IPS-NIHi7 (cell line): ENCODE measurements at regions not wholly inside any gene's neighbourhood (a gene's known extent, or its start where the extent isn't known, plus 50 kb on each side); places are given as distances from the start of the nearest gene placed in this dataset.

Experiments used
- DNase-seq: peaks from one replicate; pipeline ENCODE4 v3.0.0; 2012; ENCODE audit warnings: mixed read lengths; ENCODE audit errors: extremely low spot score

DNA sequence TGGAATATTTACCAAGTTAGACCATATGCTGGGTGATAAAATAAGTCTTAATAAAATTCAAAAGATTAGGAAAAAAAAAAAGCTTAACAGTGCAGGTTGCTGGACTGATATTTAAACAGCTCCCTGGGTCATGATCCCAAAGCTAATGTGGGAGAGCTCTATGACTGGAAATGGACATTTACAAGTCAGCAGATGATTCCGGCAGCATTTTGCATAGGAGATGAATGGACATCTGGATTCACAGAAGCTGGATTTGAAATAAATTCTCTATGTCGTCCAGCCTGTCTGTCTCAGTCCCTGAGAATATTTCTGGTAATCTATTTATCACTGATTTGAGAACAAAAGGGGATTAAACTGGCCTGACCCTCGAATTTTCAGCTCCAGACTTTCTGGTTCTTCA is 52.3 kb upstream of the KLHL25 start:
- DNase-seq, result no peak

DNA sequence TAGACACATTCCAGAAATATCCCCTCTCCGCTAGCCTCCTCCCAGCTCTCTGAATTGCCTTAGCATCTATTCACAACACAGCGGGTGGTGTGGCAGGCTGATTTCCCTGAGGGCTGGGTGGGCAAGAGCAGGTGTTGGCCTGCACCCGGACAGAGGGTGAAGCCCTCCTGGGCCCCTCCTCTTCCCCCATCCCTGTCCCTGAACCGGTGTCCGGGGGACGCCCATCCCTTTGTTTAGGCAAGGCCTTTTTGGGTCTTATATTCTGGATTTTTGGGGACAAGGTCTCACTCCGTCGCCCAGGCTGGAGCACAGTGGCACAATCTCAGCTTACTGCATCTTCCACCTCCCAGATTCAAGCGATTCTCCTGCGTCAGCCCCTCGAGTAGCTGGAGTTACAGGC is 55.2 kb upstream of the KLHL25 start:
- DNase-seq, result no peak

DNA sequence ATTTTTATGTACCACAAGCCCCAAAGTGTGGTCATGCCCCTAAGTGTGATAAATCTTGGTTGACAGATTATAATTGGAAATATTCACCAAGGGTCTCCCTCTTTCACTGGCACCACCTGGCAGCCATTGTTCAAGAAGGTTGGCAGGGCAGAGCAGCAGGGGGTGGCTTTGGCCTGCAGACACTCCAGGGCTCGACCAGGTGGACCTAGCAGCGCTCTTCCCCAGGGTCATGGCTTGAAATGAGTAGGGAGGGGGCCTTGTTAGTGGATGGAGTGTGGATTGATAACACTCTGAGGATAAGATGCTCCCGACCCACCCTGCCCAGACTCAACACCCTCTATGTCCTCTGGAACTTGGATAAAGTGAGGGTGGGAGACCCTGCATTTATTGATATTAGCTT is 58.2 kb upstream of the KLHL25 start:
- DNase-seq, result no peak

DNA sequence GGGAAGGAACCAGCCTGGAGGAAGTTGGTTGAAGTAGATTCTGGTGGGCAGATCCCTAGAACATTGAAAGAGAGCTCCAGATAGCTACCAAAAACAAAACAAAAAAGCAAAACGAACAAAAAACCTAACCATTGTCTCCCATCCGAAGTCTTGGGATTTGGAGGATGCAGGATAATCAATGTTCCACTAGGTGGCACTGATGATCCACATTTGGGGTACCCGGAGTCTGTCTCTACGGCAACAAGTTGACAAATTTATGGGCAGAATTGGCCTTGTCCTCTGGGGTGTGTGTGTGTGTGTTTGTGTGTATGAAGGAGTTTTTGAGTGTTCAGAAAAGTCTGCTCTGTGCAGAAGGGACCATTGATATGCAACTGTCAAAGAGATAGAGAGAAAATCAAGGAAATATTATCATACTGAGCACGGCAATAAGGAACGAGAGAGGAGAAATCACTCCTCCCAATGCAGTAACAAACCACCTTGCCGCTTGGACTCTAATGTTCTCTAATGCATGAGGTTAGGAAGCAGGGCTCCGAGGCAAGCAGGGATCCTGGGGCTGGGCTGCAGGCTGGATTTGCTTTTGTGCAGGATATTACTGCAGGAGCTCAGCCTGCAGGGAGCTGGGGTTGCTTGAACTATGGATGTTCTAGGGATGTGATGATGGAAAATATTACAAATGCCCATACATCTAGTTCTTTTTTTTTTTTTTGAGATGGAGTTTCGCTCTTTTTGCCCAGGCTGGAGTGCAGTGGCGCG is 59.8 kb upstream of the KLHL25 start:
- DNase-seq, result peak; percentile 75

DNA sequence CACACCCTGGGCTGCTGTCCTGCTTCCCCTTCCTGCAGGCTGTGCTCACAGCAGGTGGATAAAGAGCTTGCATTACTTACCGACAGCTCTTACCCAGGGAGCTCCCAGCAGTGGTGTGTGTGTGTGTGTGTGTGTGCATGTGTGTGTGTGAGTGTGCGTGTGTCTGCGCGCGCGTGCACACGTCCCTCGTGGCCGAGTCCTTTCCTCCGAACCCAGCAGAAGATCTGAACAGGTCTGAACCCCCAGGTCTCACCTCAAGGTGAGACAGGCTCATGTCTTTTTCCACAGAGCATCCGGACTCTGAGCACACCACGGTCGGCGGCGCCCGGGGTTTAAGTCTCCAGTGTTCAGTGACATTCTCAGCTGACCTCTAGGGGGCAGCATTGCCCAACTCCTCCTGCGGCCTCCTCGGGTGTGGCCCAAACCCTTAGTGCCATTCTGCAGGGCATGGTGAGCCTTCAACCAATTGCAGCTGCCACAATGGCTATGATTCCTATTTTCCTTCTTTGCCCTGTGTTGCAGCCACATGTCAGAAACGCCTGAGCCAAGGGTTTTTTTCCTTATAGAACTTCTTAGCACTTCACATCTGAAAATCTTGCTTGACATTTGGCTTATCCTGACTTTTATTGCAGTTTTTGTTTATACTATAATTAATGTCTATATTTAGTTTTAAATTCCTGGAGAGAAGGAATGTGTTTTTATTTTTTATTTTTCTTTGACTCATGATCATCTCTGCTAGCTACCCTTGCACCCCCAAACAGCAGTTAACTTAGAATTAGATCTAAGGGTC is 64.1 kb upstream of the KLHL25 start:
- peak; percentile 87 for DNase-seq

DNA sequence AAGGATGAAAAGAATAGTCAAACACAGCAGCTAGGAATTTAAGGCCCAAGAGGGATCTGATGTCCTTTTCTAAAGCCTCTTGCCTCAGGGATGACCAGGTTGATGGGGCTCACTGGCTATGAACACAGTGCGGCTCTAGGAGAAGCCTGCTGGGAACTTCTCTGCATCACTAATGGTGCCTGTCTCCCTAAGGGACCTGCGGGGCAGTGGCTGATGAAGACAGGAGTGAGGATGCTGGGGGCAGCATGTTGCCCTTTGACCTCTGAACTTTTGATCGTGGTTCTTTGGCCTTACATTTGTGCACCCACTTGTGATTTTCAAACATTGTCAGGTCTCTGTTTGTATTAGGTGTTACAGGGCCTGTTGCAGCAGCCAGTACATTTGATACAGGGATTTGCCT is 64.9 kb upstream of the KLHL25 start:
- no peak for DNase-seq

DNA sequence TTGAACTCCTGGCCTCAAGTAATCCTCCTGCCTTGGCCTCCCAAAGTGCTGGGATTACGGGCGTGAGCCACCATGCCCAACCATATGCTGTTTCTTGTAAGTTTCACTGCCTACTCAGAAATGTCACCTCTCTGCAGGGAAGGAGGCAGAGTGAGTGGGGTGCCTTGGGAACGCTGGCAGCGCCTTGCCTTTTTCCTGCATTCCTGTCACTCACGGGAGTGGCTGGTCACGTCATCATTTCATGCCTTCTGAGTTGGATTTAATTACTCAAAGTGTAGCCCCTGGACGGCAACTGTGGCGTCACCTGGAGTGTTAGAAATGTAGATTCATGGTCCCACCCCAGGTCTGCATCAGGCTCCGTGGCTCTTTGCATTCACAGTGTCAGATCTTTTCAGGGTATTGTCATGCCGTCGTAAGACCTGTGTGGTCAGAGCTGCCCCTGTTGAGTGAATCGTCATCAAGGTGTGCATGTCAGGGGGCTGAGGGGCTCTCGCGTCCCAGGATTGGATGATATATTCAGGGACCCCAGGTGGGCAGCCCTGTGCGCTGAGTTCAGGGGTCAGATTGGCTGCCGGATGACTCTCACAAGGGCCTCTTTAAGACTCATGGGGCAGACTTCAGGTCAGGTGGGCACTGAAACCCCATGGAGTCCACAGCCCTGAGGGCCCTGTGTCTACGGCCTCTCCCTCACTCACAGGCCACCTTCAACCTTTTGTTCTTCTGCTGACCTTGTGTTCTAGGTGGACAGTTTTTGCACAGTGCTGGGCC is 65.9 kb upstream of the KLHL25 start:
- no peak for DNase-seq

DNA sequence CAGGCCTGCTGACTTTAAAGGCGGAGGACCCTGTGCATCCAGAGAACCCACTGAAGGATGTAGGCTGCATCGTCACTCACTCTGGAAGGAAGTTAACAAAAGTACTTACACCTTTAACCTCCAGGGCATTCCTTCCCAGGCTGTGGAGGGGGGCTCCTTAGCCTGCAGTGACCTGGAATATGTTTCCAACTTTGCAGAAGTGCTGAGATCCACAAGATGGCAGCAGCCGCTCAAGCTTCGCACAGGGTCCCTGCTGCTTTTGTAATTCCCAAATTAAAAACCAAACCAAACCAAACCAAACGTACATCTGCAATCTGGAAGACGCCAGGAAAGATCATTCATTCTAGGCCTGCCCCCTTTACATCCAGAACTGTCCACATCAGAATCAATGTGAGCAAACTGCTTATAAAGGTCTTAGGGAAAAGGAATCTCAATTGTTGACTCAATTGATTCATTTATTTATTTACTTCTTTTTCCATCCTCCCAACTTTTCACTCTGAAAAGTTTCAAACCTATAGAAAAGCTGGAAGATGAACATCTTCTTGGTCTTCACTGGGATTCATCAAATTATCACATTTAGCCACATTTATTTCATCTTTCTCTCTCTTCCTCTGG is 70.5 kb upstream of the KLHL25 start:
- DNase-seq, result peak; percentile 91

DNA sequence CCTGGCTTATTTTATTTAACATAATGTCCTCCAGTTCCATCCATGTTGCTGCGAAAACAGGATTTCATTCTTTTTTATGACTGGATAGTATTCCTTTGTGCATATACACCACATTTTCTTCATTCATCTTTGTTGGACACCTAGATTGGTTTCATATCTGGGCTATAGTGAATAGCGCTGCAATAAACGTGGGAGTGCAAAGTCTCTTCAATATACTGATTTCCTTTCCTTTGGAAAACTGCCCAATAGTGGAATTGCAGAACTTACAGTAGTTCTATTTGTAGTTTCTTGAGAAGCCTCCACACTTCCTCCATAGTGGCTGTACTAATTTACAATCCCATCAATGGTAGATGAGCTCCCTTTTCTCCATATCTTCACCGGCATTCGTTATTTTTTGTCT is 72.5 kb upstream of the KLHL25 start:
- no peak for DNase-seq

DNA sequence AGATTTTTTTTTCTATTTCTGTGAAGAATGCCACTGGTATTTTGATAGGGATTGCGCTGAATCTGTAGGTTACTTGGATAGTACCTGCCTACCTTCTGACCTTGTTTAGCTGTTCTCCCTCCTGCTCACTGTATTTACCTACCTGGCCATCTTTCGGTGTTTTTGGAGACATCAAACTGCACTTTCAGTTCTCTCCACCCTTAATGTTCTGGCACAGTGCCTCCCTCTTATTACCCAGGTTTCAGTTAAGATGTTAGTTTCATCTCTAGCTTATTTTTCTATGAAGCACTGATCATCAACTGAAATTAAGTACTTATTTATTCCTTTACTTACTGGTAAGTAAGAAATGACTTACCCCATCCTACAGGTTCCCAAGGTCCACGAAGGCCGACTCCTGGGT is 74.4 kb upstream of the KLHL25 start:
- no peak for DNase-seq

DNA sequence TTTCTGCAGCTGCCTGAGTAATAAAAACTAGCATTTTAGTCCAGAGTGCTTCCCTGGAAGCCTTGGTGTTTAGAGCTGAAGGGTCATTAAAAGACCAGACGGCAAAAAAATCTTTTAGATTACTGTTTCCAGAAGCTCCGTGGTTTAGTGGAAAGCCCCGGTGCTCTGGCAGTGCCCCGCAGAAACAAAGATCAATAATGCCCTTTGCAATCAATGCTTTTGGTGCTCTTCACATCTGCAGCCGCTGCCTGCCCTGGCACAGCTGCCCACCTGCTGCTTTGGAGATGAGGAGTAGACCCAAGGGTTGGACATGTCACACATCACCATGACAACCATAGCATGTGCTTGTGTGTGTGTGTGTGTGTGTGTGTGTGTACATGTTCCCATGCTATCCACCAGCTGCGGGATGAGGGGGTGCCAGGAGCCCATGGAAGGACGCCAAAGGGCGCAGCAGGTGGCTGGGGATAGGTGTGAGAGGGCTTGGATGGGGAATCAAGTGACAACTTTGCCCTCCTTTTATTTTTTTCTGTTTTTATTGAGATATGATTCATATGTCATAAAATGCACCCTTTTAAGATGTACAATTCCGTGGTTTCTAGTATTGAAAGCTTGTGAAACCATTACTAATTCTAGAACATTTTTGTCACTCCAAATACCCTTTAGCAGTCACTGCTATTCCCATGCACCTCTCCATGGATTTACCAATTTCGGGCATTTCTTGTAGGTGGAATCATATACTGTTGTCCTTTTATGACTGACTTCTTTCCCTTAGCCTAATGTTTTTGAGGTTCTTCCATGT is 75.7 kb upstream of the KLHL25 start:
- no peak for DNase-seq

DNA sequence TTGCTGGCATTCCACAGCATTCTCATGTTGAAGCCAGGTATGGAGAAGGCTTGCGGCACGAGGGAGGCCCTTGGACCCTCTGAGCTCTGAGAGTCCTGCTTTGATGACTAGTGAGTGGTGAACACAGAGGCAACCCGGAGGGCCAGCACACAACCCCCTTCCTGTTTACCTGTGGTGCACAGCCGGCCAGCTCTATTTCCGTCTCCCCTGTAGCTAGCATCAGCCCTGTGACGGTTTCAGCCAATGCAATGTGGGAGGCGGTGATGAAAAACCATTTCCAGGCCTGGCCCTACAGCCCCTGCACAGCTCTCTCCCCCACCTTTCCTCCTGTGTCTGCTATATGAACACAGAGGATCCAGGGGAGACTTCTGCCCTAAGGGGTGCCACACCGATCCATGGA is 76.8 kb upstream of the KLHL25 start:
- DNase-seq, result no peak

DNA sequence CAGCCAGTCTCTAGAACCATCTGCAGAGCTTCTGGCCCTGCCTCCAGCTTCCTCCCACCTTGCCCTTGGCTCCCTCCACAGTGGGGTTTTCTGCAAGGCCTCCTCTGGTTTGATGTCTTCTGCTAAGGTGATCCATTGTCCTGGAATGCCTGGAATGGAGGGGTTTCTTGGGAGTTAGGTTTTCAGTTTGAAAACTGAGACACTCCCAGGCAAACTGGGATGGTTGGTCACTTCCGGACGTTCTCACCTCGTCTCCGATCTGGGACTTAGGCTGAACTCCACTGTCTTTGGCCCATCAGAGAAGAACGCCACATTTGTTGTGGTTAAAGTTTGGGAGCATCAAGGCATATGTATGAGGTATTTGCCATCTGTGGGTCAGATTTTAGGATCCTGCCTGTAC is 77.4 kb upstream of the KLHL25 start:
- no peak for DNase-seq

DNA sequence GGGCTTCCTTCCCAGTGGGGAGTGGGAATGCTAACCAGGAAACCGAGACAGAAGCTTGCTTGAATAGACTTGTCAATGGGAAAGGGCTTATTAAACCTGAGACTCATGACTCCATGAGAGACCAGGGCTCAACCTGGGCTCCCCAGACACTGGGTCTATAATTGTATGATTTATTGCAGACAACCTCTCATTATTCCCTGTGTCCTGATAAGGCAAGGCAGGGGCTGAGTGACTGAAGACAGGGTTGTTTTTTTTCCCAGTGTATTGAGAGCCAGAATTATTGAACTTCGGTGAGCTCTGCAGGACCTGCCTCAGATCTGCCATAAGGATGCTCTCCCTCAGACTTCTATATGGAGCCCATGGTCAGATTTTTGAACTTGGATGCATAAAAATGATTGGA is 79.5 kb upstream of the KLHL25 start:
- DNase-seq, result no peak

DNA sequence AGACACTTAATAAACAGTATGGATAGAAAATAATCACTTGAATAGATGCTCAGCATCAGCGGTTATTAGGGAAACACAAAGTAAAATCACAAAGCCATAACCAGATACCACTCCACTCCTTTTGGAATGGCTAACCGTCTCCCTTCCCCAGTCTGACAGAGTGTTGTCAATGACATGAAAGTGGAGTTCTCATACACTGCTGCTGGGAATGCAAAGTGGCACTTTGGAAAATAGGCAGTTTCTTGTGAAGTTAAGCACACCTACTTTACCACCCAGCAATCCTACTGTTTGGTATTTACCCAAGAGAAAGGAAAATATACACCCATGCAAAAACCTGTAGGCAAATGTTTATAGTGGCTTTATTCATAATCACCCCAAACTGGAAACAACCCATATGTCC is 81.0 kb upstream of the KLHL25 start:
- no peak for DNase-seq

DNA sequence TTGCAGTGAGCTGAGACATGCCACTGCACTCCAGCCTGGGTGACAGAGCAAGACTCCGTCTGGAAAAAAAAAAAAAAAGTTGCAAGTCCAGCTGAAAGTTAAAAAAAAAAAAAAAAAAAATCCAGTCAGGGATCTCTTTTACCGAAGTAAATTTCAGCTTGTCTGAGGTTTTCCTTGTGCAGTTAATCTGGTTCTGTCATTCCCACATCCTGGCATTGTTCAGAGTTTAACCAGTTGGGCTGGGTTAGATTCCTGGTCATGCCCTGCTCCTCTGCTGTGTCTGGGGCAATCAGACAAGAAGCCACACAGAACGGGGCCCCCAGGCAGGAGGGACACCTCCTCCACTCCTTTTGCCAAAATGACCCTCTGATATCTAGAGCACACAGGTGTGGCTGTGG is 84.1 kb upstream of the KLHL25 start:
- DNase-seq, result no peak

DNA sequence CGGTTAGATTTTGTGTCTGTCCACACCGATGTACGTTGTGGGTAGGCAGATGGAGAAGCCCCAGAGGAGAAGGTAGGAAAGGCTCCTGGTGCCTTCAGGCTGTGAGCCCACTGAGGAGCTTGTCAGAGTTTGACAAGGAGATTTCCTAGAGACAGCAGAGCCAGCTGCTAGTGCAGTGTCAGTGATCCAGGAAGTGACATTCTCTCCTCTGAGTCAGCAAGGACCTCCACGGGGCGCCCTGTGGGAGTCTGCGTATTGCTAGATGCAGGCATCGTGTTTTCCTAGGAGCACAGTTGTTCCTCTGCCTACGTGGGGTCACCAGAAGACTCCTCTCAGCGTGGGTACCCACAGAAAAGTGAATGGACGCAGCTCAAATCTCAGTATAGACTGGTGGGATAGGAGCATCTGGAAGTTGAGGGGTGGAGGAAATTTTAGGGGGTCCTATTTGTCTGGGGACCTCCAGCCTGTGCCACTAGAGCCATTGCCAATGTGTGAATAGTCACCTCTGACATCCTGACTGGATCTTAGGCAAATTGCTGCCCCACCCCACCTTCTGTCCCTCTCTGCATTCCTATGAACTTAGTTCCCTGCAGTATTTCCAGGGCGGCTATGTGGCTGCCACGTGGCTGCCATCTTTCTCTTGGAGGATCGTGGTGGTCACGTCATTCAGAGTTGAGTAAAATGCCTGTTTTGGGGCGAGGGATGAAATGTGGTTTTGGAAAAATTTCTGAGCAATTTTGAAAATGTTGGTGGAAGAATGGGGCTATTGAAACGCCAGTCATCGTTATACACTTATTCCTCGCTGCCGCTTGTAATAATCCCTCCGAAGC is 84.8 kb upstream of the KLHL25 start:
- peak; percentile 37 for DNase-seq

DNA sequence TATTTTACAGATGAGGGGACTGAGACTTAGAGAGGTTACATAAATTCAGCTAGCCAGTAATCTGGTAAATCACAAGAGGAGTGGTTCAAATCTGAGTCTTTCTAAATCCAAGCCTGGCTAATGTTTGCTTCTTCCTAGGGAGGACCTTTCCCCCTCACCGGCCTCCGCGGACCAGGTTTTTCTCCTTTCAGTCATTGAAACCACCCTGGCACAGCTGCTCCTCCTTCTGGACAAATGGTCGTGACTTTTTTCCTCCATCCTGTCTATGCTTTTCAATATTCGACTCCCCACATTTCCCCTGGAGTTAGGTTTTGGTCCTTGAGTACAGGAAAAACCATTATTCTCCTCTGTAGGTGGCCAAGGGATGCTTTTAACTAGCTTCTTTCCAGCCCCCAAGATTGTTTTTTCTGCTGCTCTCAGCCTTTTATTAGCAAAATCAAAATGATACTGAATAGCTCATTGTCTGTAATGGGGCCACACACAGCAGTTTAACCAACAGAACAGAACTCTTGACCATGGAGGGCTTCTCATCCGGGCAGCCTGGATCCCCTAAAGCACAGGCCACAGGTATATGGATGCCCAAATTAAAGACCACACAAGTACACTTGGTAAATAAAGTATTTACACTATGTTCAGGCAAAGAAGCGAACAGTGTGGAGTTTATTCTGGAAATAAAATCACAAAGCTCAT is 85.9 kb upstream of the KLHL25 start:
- DNase-seq, result no peak

DNA sequence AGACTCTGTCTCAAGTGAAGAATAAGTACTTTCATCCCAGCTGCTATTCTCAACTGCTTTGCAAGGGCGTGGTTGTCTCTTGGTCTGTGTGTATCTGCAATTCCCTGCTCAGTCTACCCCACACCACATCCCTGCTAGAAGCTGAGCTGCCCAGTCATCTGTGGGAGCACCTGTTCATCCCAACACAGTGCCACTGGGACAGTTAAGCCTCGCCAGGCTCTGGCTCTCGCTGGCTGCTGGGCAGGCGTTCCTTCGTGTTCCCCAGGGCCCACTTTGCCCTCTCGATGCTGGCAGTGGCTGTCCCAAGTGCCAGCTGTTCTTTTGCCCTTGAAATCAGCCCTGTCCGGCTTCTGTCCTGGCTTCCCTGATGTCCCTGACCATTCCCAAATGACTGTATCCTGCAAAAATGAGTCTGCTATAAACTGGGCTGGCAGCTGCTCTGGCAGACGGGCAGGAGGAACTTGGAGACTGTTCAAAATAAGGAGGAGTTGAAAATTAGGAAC is 91.6 kb upstream of the KLHL25 start:
- DNase-seq, result no peak
